Keratinocyte (primary cell): ENCODE measurements at regions not wholly inside any gene's neighbourhood (a gene's known extent, or its start where the extent isn't known, plus 50 kb on each side); places are given as distances from the start of the nearest gene placed in this dataset.

Source experiments
- DNase-seq: peaks from one replicate; pipeline ENCODE4 v3.0.0-alpha.2; 2011; ENCODE audit warnings: low read depth, missing footprints, low spot score
- FAIRE-seq: peaks from 2 replicates; lab custom pipeline; 2011; peaks lifted over from hg19 to GRCh38; lab: Jason Lieb, UNC
- H2AFZ ChIP-seq: 2 replicates; pipeline ENCODE4 v1.6.0; 2012; ENCODE audit warnings: low read length, control low read depth, inconsistent platforms; ENCODE audit not compliant: control insufficient read depth
- H3K27ac ChIP-seq: 2 replicates; pipeline ENCODE4 v1.5.1; 2011; ENCODE audit warnings: low read length; ENCODE audit not compliant: control insufficient read depth, insufficient read depth
- H3K27me3 ChIP-seq: 3 replicates; pipeline ENCODE4 v1.6.0; 2011; ENCODE audit warnings: low read length; ENCODE audit not compliant: control insufficient read depth, insufficient read depth; ENCODE audit errors: extremely low read depth
- H3K36me3 ChIP-seq, 2 experiments: 2 replicates in 1 of 2; 3 replicates in 1 of 2; pipeline ENCODE4 v1.5.1; 2011; ENCODE audit warnings: low read length in 2 of 2, mild to moderate bottlenecking in 1 of 2; ENCODE audit not compliant: control insufficient read depth in 2 of 2, insufficient read depth in 2 of 2; ENCODE audit errors: extremely low read depth in 1 of 2
- H3K4me1 ChIP-seq: 3 replicates; pipeline ENCODE4 v1.5.1; 2011; ENCODE audit warnings: low read length; ENCODE audit not compliant: control insufficient read depth, insufficient read depth; ENCODE audit errors: extremely low read depth
- H3K4me2 ChIP-seq: 3 replicates; pipeline ENCODE4 v1.6.0; 2011; ENCODE audit warnings: low read depth, low read length; ENCODE audit not compliant: control insufficient read depth, insufficient read depth; ENCODE audit errors: extremely low read depth
- H3K4me3 ChIP-seq, 3 experiments: fragments of 200-600 bp in 1 of 3; sonication (generic) in 1 of 3; 2 replicates in 2 of 3; 3 replicates in 1 of 3; pipeline ENCODE4 v1.5.1; 2011 to 2016; ENCODE audit warnings: low read length in 3 of 3, mild to moderate bottlenecking in 3 of 3, control low read depth in 2 of 3, inconsistent platforms in 1 of 3, low read depth in 1 of 3, mixed read lengths in 1 of 3, mixed run types in 1 of 3, moderate library complexity in 1 of 3; ENCODE audit not compliant: control insufficient read depth in 2 of 3, insufficient read depth in 2 of 3; ENCODE audit errors: extremely low read depth in 1 of 3
- H3K79me2 ChIP-seq: 2 replicates; pipeline ENCODE4 v1.6.0; 2012; ENCODE audit warnings: low read length; ENCODE audit not compliant: control insufficient read depth, insufficient read depth
- H3K9ac ChIP-seq: 3 replicates; pipeline ENCODE4 v1.6.0; 2011; ENCODE audit warnings: low read length; ENCODE audit not compliant: control insufficient read depth, insufficient read depth; ENCODE audit errors: extremely low read depth
- H3K9me1 ChIP-seq: 3 replicates; pipeline ENCODE4 v1.6.0; 2011; ENCODE audit warnings: low read length; ENCODE audit not compliant: control insufficient read depth, insufficient read depth; ENCODE audit errors: extremely low read depth
- H3K9me3 ChIP-seq: 2 replicates; pipeline ENCODE4 v1.5.1; 2012; ENCODE audit warnings: low read depth, low read length; ENCODE audit not compliant: control insufficient read depth
- H4K20me1 ChIP-seq: 3 replicates; pipeline ENCODE4 v1.6.0; 2011; ENCODE audit warnings: low read length; ENCODE audit not compliant: control insufficient read depth, insufficient read depth; ENCODE audit errors: extremely low read depth
- EZH2 ChIP-seq: IDR thresholded peaks from one replicate; pipeline ENCODE4 v1.6.1; 2012; ENCODE audit warnings: inconsistent platforms, mild to moderate bottlenecking, low read length, moderate library complexity
- dilution Hi-C: fragments of 300-500 bp; cut with MboI; formaldehyde crosslinking; loops from one replicate; pipeline ENCODE4 v1.7.0; 2020; ENCODE audit warnings: low sequenced_read_pairs; ENCODE audit not compliant: extremely low pct_ligation_motif_present
- TF ChIP-seq, protein P1 (sequence below), 3 experiments: IDR thresholded peaks in 1 of 3; conservative IDR thresholded peaks in 1 of 3; optimal IDR thresholded peaks in 1 of 3; 2 replicates in 2 of 3; 3 replicates in 1 of 3; pipeline versions ENCODE3 to v1.5.1; 2011; ENCODE audit warnings: low read length in 3 of 3, mild to moderate bottlenecking in 3 of 3, moderate library complexity in 2 of 3, control low read depth in 1 of 3, inconsistent platforms in 1 of 3; ENCODE audit not compliant: insufficient read depth in 2 of 3; ENCODE audit errors: extremely low read depth in 1 of 3

DNA sequence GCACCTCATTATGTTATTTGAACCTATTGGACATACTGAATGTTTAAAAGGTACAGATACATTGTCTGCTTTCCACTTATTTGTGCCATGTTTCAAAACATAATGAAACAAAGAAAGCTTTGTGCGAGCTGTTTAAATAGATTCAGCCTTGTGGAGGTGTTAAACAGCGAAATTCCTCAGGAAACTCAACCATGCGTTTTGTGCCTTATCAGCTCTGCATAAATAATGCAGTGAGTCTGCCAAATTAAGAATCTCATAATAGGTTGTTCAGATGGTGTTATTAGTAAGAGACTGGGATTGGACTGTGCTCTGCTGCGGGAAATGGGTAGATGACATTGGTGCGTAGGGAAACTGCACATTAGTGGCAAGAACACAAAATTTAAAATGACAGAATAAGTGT lies 163.7 kb upstream of the CLEC14A start:
- no peaks in the 10 kb centered on the region for H3K79me2 ChIP-seq
- H3K4me3 ChIP-seq: no peak overlapping the region
- H3K9ac ChIP-seq: no peak overlapping the region
- dilution Hi-C loops: no loop called here
- no peaks in the 10 kb centered on the region for H4K20me1 ChIP-seq
- no peak overlapping the region for H3K4me2 ChIP-seq
- TF ChIP-seq, protein P1, sequence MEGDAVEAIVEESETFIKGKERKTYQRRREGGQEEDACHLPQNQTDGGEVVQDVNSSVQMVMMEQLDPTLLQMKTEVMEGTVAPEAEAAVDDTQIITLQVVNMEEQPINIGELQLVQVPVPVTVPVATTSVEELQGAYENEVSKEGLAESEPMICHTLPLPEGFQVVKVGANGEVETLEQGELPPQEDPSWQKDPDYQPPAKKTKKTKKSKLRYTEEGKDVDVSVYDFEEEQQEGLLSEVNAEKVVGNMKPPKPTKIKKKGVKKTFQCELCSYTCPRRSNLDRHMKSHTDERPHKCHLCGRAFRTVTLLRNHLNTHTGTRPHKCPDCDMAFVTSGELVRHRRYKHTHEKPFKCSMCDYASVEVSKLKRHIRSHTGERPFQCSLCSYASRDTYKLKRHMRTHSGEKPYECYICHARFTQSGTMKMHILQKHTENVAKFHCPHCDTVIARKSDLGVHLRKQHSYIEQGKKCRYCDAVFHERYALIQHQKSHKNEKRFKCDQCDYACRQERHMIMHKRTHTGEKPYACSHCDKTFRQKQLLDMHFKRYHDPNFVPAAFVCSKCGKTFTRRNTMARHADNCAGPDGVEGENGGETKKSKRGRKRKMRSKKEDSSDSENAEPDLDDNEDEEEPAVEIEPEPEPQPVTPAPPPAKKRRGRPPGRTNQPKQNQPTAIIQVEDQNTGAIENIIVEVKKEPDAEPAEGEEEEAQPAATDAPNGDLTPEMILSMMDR (optimal IDR thresholded peaks at IDR 0.05 in 1 of 3, IDR thresholded peaks at IDR 0.05 in 1 of 3, conservative IDR thresholded peaks at IDR 0.05 in 1 of 3; ENCODE audit: extremely low read depth in 1 of 3, insufficient read depth in 2 of 3, low read length in 3 of 3): no peak
- no peak for TF ChIP-seq EZH2
- H3K9me3 ChIP-seq: no peaks in the 10 kb centered on the region
- FAIRE-seq (no peak), DNase-seq (no peak)
- no peaks in the 10 kb centered on the region for H3K9me1 ChIP-seq
- no peaks in the 10 kb centered on the region for H3K36me3 ChIP-seq
- no peaks in the 10 kb centered on the region for H3K27me3 ChIP-seq
- no peak overlapping the region for H3K27ac ChIP-seq
- H3K4me1 ChIP-seq: no peaks in the 10 kb centered on the region
- peak overlapping the region; percentile 33 for H2AFZ ChIP-seq

DNA sequence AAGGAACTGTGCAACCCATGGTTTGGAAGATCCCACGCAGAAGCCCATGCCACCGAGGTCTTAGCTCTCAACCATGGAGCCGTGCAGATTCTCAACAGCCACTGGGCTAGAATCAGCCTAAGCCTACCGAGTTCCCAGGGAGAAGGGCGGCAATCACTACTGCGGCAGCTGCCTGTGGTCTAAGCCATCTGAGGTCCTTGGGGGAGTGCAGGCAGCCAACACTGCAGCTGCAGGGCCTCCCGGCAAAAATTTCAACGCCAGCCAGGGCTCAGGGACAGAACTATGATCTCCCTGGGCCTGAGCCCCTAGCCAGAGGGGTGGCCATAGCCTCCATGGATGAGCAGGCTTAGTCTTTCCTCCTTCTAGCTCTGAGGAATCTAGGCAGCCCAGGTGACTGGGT lies 156.8 kb upstream of the CLEC14A start:
- H3K36me3 ChIP-seq: no peaks in the 10 kb centered on the region
- DNase-seq: no peak
- H3K9me1 ChIP-seq: no peaks in the 10 kb centered on the region
- no peak overlapping the region for H3K27ac ChIP-seq
- FAIRE-seq: no peak
- no peaks in the 10 kb centered on the region for H3K79me2 ChIP-seq
- no peak overlapping the region for H2AFZ ChIP-seq
- no peak overlapping the region for H3K4me3 ChIP-seq
- no peak overlapping the region for H3K9ac ChIP-seq
- H3K27me3 ChIP-seq: no peaks in the 10 kb centered on the region
- no peaks in the 10 kb centered on the region for H3K9me3 ChIP-seq
- TF ChIP-seq EZH2: no peak
- TF ChIP-seq, protein P1 (optimal IDR thresholded peaks at IDR 0.05 in 1 of 3, IDR thresholded peaks at IDR 0.05 in 1 of 3, conservative IDR thresholded peaks at IDR 0.05 in 1 of 3; ENCODE audit: extremely low read depth in 1 of 3, insufficient read depth in 2 of 3, low read length in 3 of 3): no peak
- H3K4me2 ChIP-seq: no peak overlapping the region
- no peaks in the 10 kb centered on the region for H4K20me1 ChIP-seq
- no peaks in the 10 kb centered on the region for H3K4me1 ChIP-seq
- dilution Hi-C loops: no loop called here
